ENCODE measurements at regions not wholly inside any gene's neighbourhood (a gene's known extent, or its start where the extent isn't known, plus 50 kb on each side); places are given as distances from the start of the nearest gene placed in this dataset.

DNA sequence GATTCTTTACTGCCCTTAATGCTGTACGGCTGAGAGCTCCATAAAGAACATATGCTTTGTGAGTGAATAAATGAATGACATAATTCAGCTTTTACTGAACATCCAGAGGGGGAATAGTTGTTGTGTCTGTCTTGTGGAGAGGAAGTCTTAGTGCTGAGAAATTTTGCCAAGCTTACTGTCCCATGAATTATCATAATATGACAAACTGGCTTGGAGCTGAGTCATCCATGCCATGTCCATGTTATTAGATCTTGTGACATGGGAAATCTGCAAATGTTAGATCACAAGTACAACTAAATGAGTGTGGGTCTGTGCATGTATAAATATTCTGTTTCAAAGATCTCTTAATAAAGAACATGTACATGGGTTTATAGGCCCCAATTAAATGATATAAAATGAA, 350.4 kb downstream of the BMP4 start:
- Histone ChIP-seq H3K14ac (ENCODE audit: insufficient read depth, low read length) (no peak overlapping the region), H3K4me1 (ENCODE audit: insufficient read depth, low read length) (no peaks in the 10 kb centered on the region), H2AFZ (ENCODE audit: low read length) (no peak overlapping the region), H3K4me2 (ENCODE audit: insufficient read depth, insufficient read length, low read length) (no peak overlapping the region), H3K27ac (ENCODE audit: insufficient read length, low read depth, low read length) (no peak overlapping the region), H3K23ac (ENCODE audit: insufficient read length, low read depth, low read length) (no peak overlapping the region), H3K79me1 (ENCODE audit: insufficient read depth, low read depth, low read length, poor library complexity, severe bottlenecking) (no peaks in the 10 kb centered on the region), H2BK120ac (ENCODE audit: low read depth, low read length, poor library complexity, severe bottlenecking) (no peak overlapping the region), H3K27me3 (ENCODE audit: insufficient read depth, low read length) (no peaks in the 10 kb centered on the region), H3K79me2 (ENCODE audit: insufficient read depth, low read length) (no peaks in the 10 kb centered on the region), H4K91ac (ENCODE audit: insufficient read length, low read depth, low read length) (no peak overlapping the region), H2BK20ac (ENCODE audit: low read depth, low read length, poor library complexity, severe bottlenecking) (no peak overlapping the region), H4K20me1 (ENCODE audit: control insufficient read depth, insufficient read depth, insufficient read length) (no peaks in the 10 kb centered on the region), H2AK5ac (ENCODE audit: insufficient read length, low read length) (no peak overlapping the region), H2BK15ac (ENCODE audit: low read depth, low read length) (no peak overlapping the region), H3K4ac (ENCODE audit: low read depth, low read length) (no peak overlapping the region), H3K9ac (ENCODE audit: extremely low read depth, insufficient read length, low read length) (no peak overlapping the region), H3K9me3 (ENCODE audit: control insufficient read depth, low read depth, low read length) (no peaks in the 10 kb centered on the region), H2BK12ac (ENCODE audit: insufficient read length, low read depth, low read length) (no peak overlapping the region), H3K56ac (ENCODE audit: insufficient read length, low read depth, low read length) (no peak overlapping the region), H3K23me2 (ENCODE audit: insufficient read length, low read depth, low read length, poor library complexity, severe bottlenecking) (no peaks in the 10 kb centered on the region), H3K18ac (ENCODE audit: insufficient read length, low read depth, low read length) (no peak overlapping the region), H3T11ph (ENCODE audit: low read length) (no peak overlapping the region), H2BK5ac (ENCODE audit: insufficient read length, low read length) (no peak overlapping the region), H4K8ac (replicated peaks; ENCODE audit: insufficient read length, low read depth, low read length) (no peak overlapping the region), H4K5ac (ENCODE audit: insufficient read length, low read depth, low read length) (no peak overlapping the region)
- H3K9me3 Mint-ChIP-seq: no peaks in the 10 kb centered on the region
- no peaks in the 10 kb centered on the region for H3K36me3 Mint-ChIP-seq (ENCODE audit: insufficient read depth in 1 of 3, low read depth in 3 of 3)
- no peak for DNase-seq
- peaks cover 4% of the 10 kb centered on the region in 2 experiments for H3K4me1 Mint-ChIP-seq
- no CpG with 5 or more reads among the region's 1 CpG for WGBS (ENCODE audit: extremely low coverage, insufficient read length, low lambda C conversion rate)
- TF ChIP-seq, protein P1, sequence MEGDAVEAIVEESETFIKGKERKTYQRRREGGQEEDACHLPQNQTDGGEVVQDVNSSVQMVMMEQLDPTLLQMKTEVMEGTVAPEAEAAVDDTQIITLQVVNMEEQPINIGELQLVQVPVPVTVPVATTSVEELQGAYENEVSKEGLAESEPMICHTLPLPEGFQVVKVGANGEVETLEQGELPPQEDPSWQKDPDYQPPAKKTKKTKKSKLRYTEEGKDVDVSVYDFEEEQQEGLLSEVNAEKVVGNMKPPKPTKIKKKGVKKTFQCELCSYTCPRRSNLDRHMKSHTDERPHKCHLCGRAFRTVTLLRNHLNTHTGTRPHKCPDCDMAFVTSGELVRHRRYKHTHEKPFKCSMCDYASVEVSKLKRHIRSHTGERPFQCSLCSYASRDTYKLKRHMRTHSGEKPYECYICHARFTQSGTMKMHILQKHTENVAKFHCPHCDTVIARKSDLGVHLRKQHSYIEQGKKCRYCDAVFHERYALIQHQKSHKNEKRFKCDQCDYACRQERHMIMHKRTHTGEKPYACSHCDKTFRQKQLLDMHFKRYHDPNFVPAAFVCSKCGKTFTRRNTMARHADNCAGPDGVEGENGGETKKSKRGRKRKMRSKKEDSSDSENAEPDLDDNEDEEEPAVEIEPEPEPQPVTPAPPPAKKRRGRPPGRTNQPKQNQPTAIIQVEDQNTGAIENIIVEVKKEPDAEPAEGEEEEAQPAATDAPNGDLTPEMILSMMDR (conservative IDR thresholded peaks at IDR 0.05): no peak
- no peak overlapping the region for H3K4me3 Mint-ChIP-seq
- H3K27ac Mint-ChIP-seq: no peak overlapping the region
- no peaks in the 10 kb centered on the region; the same call in 1 of the 2 replicates for H3K27me3 Mint-ChIP-seq (ENCODE audit: low read depth)
